ENCODE measurements at regions not wholly inside any gene's neighbourhood (a gene's known extent, or its start where the extent isn't known, plus 50 kb on each side); places are given as distances from the start of the nearest gene placed in this dataset.

GRCh38 chr5:14089198-14089597, 53.9 kb upstream of the TRIO start:
- no peak overlapping the region for H3K9ac ChIP-seq (ENCODE audit: control insufficient read depth, extremely low read depth, insufficient read depth, low read length)
- no peaks in the 10 kb centered on the region for H3K36me3 ChIP-seq (ENCODE audit: control insufficient read depth in 2 of 2, extremely low read depth in 1 of 2, insufficient read depth in 2 of 2, low read length in 2 of 2)
- no peaks in the 10 kb centered on the region for H3K4me1 ChIP-seq (ENCODE audit: control insufficient read depth, extremely low read depth, insufficient read depth, low read length)
- H2AFZ ChIP-seq (ENCODE audit: control insufficient read depth, low read length) = no peak overlapping the region
- TF ChIP-seq EZH2 (IDR thresholded peaks at IDR 0.05; ENCODE audit: low read length) (no peak), CTCF (optimal IDR thresholded peaks at IDR 0.05 in 1 of 3, IDR thresholded peaks at IDR 0.05 in 1 of 3, conservative IDR thresholded peaks at IDR 0.05 in 1 of 3; ENCODE audit: extremely low read depth in 1 of 3, insufficient read depth in 2 of 3, low read length in 3 of 3) (no peak)
- H4K20me1 ChIP-seq (ENCODE audit: control insufficient read depth, extremely low read depth, insufficient read depth, low read length) = no peaks in the 10 kb centered on the region
- H3K4me2 ChIP-seq (ENCODE audit: control insufficient read depth, extremely low read depth, insufficient read depth, low read depth, low read length) = no peak overlapping the region
- H3K9me1 ChIP-seq (ENCODE audit: control insufficient read depth, extremely low read depth, insufficient read depth, low read length) = no peaks in the 10 kb centered on the region
- H3K4me3 ChIP-seq (ENCODE audit: control insufficient read depth in 2 of 3, extremely low read depth in 1 of 3, insufficient read depth in 2 of 3, low read depth in 1 of 3, low read length in 3 of 3) = no peak overlapping the region
- no peaks in the 10 kb centered on the region for H3K27me3 ChIP-seq (ENCODE audit: control insufficient read depth, extremely low read depth, insufficient read depth, low read length)
- FAIRE-seq = no peak
- dilution Hi-C loops (cut with MboI; ENCODE audit: extremely low pct_ligation_motif_present, low sequenced_read_pairs) = no loop called here
- no peaks in the 10 kb centered on the region for H3K79me2 ChIP-seq (ENCODE audit: control insufficient read depth, insufficient read depth, low read length)
- H3K27ac ChIP-seq (ENCODE audit: control insufficient read depth, insufficient read depth, low read length) = no peak overlapping the region
- no peaks in the 10 kb centered on the region for H3K9me3 ChIP-seq (ENCODE audit: control insufficient read depth, low read depth, low read length)
- no peak for DNase-seq (ENCODE audit: low read depth, low spot score)

GRCh38 chr5:14086261-14086660, 56.9 kb upstream of the TRIO start:
- DNase-seq (ENCODE audit: low read depth, low spot score) (no peak), FAIRE-seq (no peak)
- H3K9me1 ChIP-seq (ENCODE audit: control insufficient read depth, extremely low read depth, insufficient read depth, low read length) = no peaks in the 10 kb centered on the region
- no peaks in the 10 kb centered on the region for H3K4me1 ChIP-seq (ENCODE audit: control insufficient read depth, extremely low read depth, insufficient read depth, low read length)
- no peak overlapping the region for H3K4me3 ChIP-seq (ENCODE audit: control insufficient read depth in 2 of 3, extremely low read depth in 1 of 3, insufficient read depth in 2 of 3, low read depth in 1 of 3, low read length in 3 of 3)
- H2AFZ ChIP-seq (ENCODE audit: control insufficient read depth, low read length) = no peak overlapping the region
- no peaks in the 10 kb centered on the region for H3K9me3 ChIP-seq (ENCODE audit: control insufficient read depth, low read depth, low read length)
- no peaks in the 10 kb centered on the region for H3K79me2 ChIP-seq (ENCODE audit: control insufficient read depth, insufficient read depth, low read length)
- no peaks in the 10 kb centered on the region for H4K20me1 ChIP-seq (ENCODE audit: control insufficient read depth, extremely low read depth, insufficient read depth, low read length)
- no peaks in the 10 kb centered on the region for H3K27me3 ChIP-seq (ENCODE audit: control insufficient read depth, extremely low read depth, insufficient read depth, low read length)
- no peak overlapping the region for H3K27ac ChIP-seq (ENCODE audit: control insufficient read depth, insufficient read depth, low read length)
- no peaks in the 10 kb centered on the region for H3K36me3 ChIP-seq (ENCODE audit: control insufficient read depth in 2 of 2, extremely low read depth in 1 of 2, insufficient read depth in 2 of 2, low read length in 2 of 2)
- no peak overlapping the region for H3K9ac ChIP-seq (ENCODE audit: control insufficient read depth, extremely low read depth, insufficient read depth, low read length)
- H3K4me2 ChIP-seq (ENCODE audit: control insufficient read depth, extremely low read depth, insufficient read depth, low read depth, low read length) = no peak overlapping the region
- no peak for TF ChIP-seq EZH2 (IDR thresholded peaks at IDR 0.05; ENCODE audit: low read length)
- TF ChIP-seq CTCF (optimal IDR thresholded peaks at IDR 0.05 in 1 of 3, IDR thresholded peaks at IDR 0.05 in 1 of 3, conservative IDR thresholded peaks at IDR 0.05 in 1 of 3; ENCODE audit: extremely low read depth in 1 of 3, insufficient read depth in 2 of 3, low read length in 3 of 3) = no peak
- dilution Hi-C loops (cut with MboI; ENCODE audit: extremely low pct_ligation_motif_present, low sequenced_read_pairs) = no loop called here
